Activated naive CD4-positive, alpha-beta T cell treated with anti-CD3 and anti-CD28 coated beads, Interleukin-2, amount 50 U/mL, for 72 hours (primary cell): ENCODE measurements at regions not wholly inside any gene's neighbourhood (a gene's known extent, or its start where the extent isn't known, plus 50 kb on each side); places are given as distances from the start of the nearest gene placed in this dataset.
"Not testable (repeated sequence)": the region's sequence is repeated elsewhere in the genome, so short reads cannot be mapped to it uniquely, and the experiment has no call there.

Source experiments
- ATAC-seq, 2 donors: fragments of 150-1000 bp; cut with Tn5 transposase; 2 replicates each; pipeline ENCODE4 v1.10.0; 2021; ENCODE audit warnings: mild to moderate bottlenecking in 2 of 2, moderate library complexity in 2 of 2
- DNase-seq, 2 donors: peaks; one replicate each; pipeline ENCODE4 v3.0.0; 2021 to 2022; ENCODE audit warnings: low spot score in 2 of 2
- H3K27ac Mint-ChIP-seq, 2 donors: one replicate each; pipeline ENCODE4 v1.8.0; 2022; ENCODE audit warnings: mild to moderate bottlenecking in 2 of 2, mixed read lengths in 2 of 2
- H3K36me3 Mint-ChIP-seq, 2 donors: one replicate each; pipeline ENCODE4 v1.8.0; 2022; ENCODE audit warnings: mixed read lengths in 2 of 2
- H3K9me3 Mint-ChIP-seq, 2 donors: one replicate each; pipeline ENCODE4 v1.8.0; 2022; ENCODE audit warnings: mixed read lengths in 2 of 2

GRCh38 chr3:26293329-26293844 is 329.2 kb upstream of the LRRC3B start:
- Mint-ChIP-seq H3K27ac (no peak overlapping the region), H3K9me3 (peaks cover 10 to 16% of the 10 kb centered on the region in 2 donors), H3K36me3 (peaks cover 0 to 6% of the 10 kb centered on the region in 2 donors)
- DNase-seq: no peak
- no peak for ATAC-seq

DNA sequence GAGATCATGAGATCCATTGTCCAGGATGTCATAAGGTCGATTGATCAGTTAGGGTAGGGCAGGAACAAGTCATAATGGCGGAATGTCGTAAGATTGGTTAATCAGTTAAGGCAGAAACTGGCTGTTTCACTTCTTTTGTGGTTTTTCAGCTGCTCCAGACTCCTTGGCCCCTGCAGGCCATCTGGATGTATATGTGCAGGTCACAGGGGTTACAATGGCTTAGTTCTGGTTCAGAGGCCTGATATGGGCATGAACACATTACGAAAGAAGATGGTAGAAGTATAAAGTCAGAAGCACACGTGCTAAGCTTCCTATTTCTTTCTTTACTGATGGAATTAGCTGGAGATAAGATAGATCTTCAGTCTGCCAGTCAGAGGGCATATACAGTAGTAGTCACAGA is 315.4 kb upstream of the LRRC3B start:
- Mint-ChIP-seq H3K27ac (no peak overlapping the region), H3K36me3 (peaks cover 0 to 7% of the 10 kb centered on the region in 2 donors), H3K9me3 (peaks cover 36 to 42% of the 10 kb centered on the region in 2 donors)
- no peak for DNase-seq
- ATAC-seq: no peak

DNA sequence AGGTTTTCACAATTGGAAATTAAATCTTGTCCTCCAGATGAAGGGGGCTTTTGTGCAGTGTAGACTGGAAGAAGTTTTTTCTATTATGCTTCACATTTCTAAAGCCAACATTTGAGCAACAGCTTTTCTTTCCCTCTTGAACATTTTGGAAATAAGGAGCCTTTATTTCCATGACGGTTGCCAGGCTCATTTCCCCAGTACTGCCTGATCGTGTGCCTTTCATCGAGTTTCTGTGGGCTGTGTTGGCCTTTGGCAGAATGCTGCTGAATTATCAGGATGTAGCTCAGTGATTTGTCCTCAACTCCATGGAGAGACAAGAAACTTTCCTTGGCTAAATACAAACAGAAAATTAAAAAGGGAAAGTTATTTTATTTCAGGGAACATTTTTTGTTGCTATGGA is 314.8 kb upstream of the LRRC3B start:
- peaks cover 0 to 7% of the 10 kb centered on the region in 2 donors for H3K36me3 Mint-ChIP-seq
- ATAC-seq (no peak), DNase-seq (no peak)
- H3K27ac Mint-ChIP-seq: no peak overlapping the region
- H3K9me3 Mint-ChIP-seq: peaks cover 31 to 36% of the 10 kb centered on the region in 2 donors

DNA sequence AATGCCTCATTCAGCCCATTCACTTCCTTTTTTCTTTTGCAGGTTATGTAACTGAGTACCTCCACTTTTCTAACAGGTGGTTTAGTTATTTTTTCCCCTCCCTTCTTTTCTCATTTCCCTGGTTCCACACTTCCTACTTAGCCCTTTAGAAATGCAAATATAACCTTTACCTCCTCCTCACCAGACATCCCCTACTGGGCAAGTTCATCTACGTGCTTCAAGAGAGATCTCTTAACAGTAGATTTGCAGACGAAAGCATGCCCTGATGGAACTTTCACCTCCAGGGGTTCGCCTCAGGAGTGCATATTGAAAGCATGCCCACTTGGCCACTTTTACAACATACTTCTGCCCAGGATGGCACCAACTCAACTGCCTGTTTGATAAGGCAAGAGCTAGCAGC is 314.1 kb upstream of the LRRC3B start:
- H3K36me3 Mint-ChIP-seq: peaks cover 0 to 7% of the 10 kb centered on the region in 2 donors
- H3K27ac Mint-ChIP-seq: no peak overlapping the region
- ATAC-seq: no peak
- no peak for DNase-seq
- peaks cover 28 to 30% of the 10 kb centered on the region in 2 donors for H3K9me3 Mint-ChIP-seq

- peaks cover 28% of the 10 kb centered on the region in 2 donors for H3K9me3 Mint-ChIP-seq
- not testable (repeated sequence) for ATAC-seq, H3K27ac Mint-ChIP-seq, DNase-seq, H3K36me3 Mint-ChIP-seq
These were observed 313.0 kb upstream of the LRRC3B start for GRCh38 chr3:26309536-26309935.

DNA sequence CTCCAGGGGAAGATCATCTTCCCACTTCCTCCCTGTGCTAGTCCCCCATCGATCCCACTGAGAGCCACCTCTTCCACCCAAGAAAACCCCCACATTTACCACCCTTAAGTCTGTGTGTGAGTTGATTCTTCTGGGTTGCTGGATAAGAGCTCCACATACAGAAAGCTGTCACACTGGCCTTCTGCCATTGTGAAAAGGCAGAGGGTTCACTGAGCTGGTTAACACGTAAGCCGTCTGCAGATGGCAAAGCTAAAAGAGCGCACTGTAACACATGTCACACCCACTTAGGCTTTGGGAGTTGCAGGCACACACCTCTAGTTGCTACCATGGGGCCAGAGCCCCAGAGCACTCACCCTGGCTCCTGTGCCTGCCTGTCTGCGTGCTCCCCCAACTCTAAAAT is 309.8 kb upstream of the LRRC3B start:
- no peak for ATAC-seq
- Mint-ChIP-seq H3K9me3 (peaks cover 23 to 28% of the 10 kb centered on the region in 2 donors), H3K36me3 (peaks cover 0 to 7% of the 10 kb centered on the region in 2 donors), H3K27ac (no peak overlapping the region)
- DNase-seq: no peak

DNA sequence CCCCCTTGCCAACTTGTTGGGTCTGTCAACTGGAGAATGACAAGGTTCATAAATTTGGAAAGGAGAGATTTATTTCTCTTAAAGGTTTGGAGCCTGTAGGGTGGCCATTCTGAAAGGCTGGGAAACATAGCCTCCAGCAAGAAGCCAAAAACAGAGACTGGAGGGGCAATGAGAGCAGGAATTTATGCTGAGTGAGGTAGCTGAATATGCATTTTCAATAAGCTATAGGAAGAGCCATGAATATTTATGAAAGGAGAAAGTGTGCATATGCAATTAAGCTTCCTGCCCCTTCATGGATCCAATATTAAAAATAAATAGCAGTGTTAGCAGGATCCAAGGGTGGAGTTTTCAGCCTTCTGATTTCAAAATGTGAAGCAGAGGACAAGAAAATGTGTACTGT is 306.1 kb upstream of the LRRC3B start:
- ATAC-seq: no peak
- DNase-seq: no peak
- peaks cover 15 to 26% of the 10 kb centered on the region in 2 donors for H3K9me3 Mint-ChIP-seq
- no peaks in the 10 kb centered on the region for H3K36me3 Mint-ChIP-seq
- H3K27ac Mint-ChIP-seq: no peak overlapping the region

DNA sequence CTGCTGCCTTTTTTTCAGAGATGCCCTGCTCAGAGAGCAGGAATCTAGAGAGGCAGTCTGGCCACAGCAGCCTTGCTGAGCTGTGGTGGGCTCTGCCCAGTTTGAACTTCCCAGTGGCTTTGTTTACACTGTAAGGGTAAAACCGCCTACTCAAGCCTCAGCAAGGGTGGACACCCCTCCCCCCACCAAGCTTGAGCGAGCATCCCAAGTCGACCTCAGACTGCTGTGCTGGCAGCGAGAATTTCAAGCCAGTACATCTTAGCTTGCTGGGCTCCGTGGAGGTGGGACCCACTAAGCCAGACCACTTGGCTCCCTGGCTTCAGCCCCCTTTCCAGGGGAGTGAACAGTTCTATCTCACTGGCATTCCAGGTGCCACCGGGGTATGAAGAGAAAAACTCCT is 298.8 kb upstream of the LRRC3B start:
- peaks cover 25% of the 10 kb centered on the region in 2 donors for H3K9me3 Mint-ChIP-seq
- DNase-seq, H3K27ac Mint-ChIP-seq, H3K36me3 Mint-ChIP-seq, ATAC-seq: not testable (repeated sequence)

GRCh38 chr3:26340001-26340400 is 282.6 kb upstream of the LRRC3B start:
- ATAC-seq (no peak), DNase-seq (no peak)
- Mint-ChIP-seq H3K9me3 (peaks cover 5 to 13% of the 10 kb centered on the region in 2 donors), H3K27ac (no peak overlapping the region), H3K36me3 (no peaks in the 10 kb centered on the region)

GRCh38 chr3:26343647-26344046 is 278.9 kb upstream of the LRRC3B start:
- no peaks in the 10 kb centered on the region for H3K36me3 Mint-ChIP-seq
- DNase-seq (no peak), ATAC-seq (no peak)
- peaks cover 14 to 15% of the 10 kb centered on the region in 2 donors for H3K9me3 Mint-ChIP-seq
- H3K27ac Mint-ChIP-seq: no peak overlapping the region

DNA sequence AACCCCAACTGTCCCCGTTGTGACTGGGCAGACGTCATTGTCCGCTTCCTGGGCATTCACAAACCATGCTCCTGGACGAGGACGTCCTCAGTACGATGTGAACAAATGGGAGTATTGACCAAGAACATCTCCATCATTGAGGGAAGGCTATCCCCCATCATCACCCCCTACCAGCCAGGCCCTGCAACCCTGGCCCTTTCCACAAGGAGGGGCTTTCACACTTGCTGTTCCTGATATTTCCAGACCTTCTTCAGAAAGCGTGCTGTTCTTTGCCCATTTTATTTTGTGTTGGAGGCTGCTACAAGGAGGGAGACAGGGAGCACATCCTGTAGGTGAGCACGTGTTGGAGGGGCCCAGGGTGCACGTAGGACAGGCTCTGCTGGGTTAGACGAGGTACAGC is 277.0 kb upstream of the LRRC3B start:
- ATAC-seq: no peak
- no peak overlapping the region for H3K27ac Mint-ChIP-seq
- H3K36me3 Mint-ChIP-seq: no peaks in the 10 kb centered on the region
- DNase-seq: no peak
- peaks cover 9 to 12% of the 10 kb centered on the region in 2 donors for H3K9me3 Mint-ChIP-seq

- ATAC-seq (no peak), DNase-seq (no peak)
- Mint-ChIP-seq H3K9me3 (peaks cover 15 to 17% of the 10 kb centered on the region in 2 donors), H3K27ac (no peak overlapping the region), H3K36me3 (peaks cover 0 to 5% of the 10 kb centered on the region in 2 donors)
These were observed 276.1 kb upstream of the LRRC3B start for GRCh38 chr3:26346497-26346896.

DNA sequence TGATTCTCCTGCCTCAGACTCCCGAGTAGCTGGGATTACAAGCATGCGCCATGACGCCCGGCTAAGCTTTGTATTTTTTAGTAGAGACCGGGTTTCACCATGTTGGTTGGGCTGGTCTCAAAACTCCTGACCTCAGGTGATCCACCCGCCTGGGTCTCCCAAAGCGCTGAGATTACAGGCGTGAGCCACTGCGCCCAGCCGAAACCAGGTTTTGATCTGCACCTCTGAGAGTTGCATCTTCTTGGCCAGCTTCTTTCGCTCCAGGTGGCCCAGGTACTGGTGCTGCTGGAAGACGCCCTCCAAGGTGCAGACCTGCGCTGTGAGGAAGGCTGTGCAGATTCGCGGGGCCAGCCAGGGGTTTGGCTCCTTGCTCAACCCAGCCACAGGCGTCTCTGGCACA is 275.4 kb upstream of the LRRC3B start:
- Mint-ChIP-seq H3K27ac (no peak overlapping the region), H3K36me3 (peaks cover 0 to 5% of the 10 kb centered on the region in 2 donors), H3K9me3 (peaks cover 15 to 17% of the 10 kb centered on the region in 2 donors)
- no peak for ATAC-seq
- DNase-seq: no peak

DNA sequence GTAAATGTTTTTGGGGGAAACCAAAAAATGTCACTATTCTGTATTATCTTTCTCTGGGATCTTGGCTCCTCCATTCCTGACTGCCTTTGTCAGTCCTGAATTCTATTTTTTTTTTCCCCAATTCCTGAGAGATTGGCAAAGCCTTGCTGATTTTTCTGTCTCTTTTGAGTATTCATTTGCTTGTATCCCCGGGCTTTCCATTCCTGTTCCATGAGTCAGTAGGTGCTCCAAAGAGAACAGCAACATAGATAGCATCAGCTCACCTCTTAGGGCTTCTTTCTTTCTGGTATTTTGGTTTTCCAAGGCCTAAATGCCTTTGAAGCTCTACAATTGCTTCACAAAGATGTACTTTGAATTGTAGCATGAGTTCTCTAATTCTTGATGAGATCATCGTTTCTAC is 271.7 kb upstream of the LRRC3B start:
- Mint-ChIP-seq H3K27ac (no peak overlapping the region), H3K36me3 (peaks cover 0 to 5% of the 10 kb centered on the region in 2 donors), H3K9me3 (peaks cover 17 to 22% of the 10 kb centered on the region in 2 donors)
- no peak for ATAC-seq
- no peak for DNase-seq

GRCh38 chr3:26353097-26353496 is 269.5 kb upstream of the LRRC3B start:
- peaks cover 0 to 5% of the 10 kb centered on the region in 2 donors for H3K36me3 Mint-ChIP-seq
- DNase-seq (no peak), ATAC-seq (no peak)
- peaks cover 15 to 20% of the 10 kb centered on the region in 2 donors for H3K9me3 Mint-ChIP-seq
- H3K27ac Mint-ChIP-seq: no peak overlapping the region

DNA sequence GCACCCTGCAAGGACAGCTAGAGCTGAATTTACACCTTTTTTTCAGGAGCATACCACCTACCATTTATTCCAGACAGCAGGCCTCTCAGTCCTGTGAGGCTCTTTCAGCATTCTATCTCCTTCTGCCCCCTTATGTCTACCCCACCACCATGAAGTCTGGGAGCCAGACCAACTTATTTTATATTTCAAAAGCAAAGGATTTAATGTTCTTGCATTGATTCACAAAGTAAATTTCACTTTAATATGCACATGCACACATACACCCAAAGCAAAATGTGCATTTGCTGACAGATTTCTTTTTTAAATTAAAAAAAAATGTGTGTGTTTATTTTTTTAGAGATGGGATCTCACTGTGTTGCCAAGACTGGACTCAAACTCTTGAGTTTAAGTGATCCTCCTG is 264.2 kb upstream of the LRRC3B start:
- Mint-ChIP-seq H3K27ac (no peak overlapping the region), H3K9me3 (peaks cover 9 to 13% of the 10 kb centered on the region in 2 donors), H3K36me3 (no peaks in the 10 kb centered on the region)
- DNase-seq (no peak), ATAC-seq (no peak)

DNA sequence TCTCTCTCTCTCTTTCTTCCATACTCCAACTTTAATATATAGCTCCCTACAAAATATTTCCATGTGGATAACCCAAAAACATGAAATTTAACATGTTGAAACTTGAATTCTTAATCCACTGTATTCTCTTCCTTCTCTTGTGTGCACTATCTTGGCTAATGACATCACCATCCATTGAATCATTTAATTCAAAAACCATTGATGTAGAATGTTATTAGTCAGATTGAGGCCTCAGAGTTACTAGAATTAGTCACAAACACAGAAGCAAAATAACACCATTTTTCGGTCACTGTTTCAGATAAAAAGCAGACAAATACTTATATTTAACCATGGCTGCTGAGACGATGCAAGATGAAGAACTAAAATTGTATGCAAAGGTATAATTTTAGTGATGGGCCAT is 256.9 kb upstream of the LRRC3B start:
- no peak overlapping the region for H3K27ac Mint-ChIP-seq
- DNase-seq (no peak), ATAC-seq (peak in 1 of 2 donors; percentile 54)
- no peaks in the 10 kb centered on the region for H3K36me3 Mint-ChIP-seq
- peaks cover 25 to 28% of the 10 kb centered on the region in 2 donors for H3K9me3 Mint-ChIP-seq

- peaks cover 25 to 38% of the 10 kb centered on the region in 2 donors for H3K9me3 Mint-ChIP-seq
- no peak for DNase-seq
- H3K27ac Mint-ChIP-seq: no peak overlapping the region
- ATAC-seq: no peak
- no peaks in the 10 kb centered on the region for H3K36me3 Mint-ChIP-seq
These were observed 254.3 kb upstream of the LRRC3B start for GRCh38 chr3:26368312-26368711.
